Activated CD4-positive, alpha-beta T cell treated with anti-CD3 and anti-CD28 coated beads for 36 hours (primary cell): ENCODE measurements at regions not wholly inside any gene's neighbourhood (a gene's known extent, or its start where the extent isn't known, plus 50 kb on each side); places are given as distances from the start of the nearest gene placed in this dataset.

Experiments used
- ATAC-seq: fragments of 200-7000 bp; cut with Tn5 transposase; one replicate; pipeline ENCODE4 v1.10.0; 2021; ENCODE audit warnings: mild to moderate bottlenecking, moderate library complexity
- CTCF ChIA-PET: fragments of 350-600 bp; sonication (Branson Sonifier 250); formaldehyde crosslinking; loops from one replicate; lab custom pipeline; 2021; ENCODE audit warnings: antibody characterized with exemption; lab: Charles Lee
- POLR2A ChIA-PET: fragments of 350-600 bp; sonication (Branson Sonifier 250); formaldehyde crosslinking; loops from one replicate; lab custom pipeline; 2021; ENCODE audit warnings: antibody characterized with exemption, inconsistent platforms; lab: Charles Lee
- DNase-seq: peaks from one replicate; pipeline ENCODE4 v3.0.0-alpha.2; 2020
- H3K27ac Mint-ChIP-seq: one replicate; pipeline ENCODE4 v1.8.0; 2021; ENCODE audit warnings: mixed read lengths
- H3K27me3 Mint-ChIP-seq: one replicate; pipeline ENCODE4 v1.8.0; 2021; ENCODE audit warnings: mixed read lengths
- H3K36me3 Mint-ChIP-seq: one replicate; pipeline ENCODE4 v1.8.0; 2021; ENCODE audit warnings: low read depth, mixed read lengths
- H3K4me1 Mint-ChIP-seq: one replicate; pipeline ENCODE4 v1.8.0; 2021; ENCODE audit warnings: mixed read lengths
- H3K4me3 Mint-ChIP-seq: one replicate; pipeline ENCODE4 v1.8.0; 2021; ENCODE audit warnings: mild to moderate bottlenecking, moderate library complexity, mixed read lengths
- H3K9me3 Mint-ChIP-seq: one replicate; pipeline ENCODE4 v1.8.0; 2021; ENCODE audit warnings: low read depth, mixed read lengths
- intact Hi-C, 2 experiments: fragments of 100-400 bp; cut with DNase I in 1 of 2; cut with micrococcal nuclease in 1 of 2; formaldehyde crosslinking; loops; one replicate each; pipeline versions ENCODE4 v1.14.2 to v1.15.1; 2022 to 2024; cut with DNase I, micrococcal nuclease

- H3K27ac Mint-ChIP-seq, result no peak overlapping the region
- H3K4me1 Mint-ChIP-seq, result no peaks in the 10 kb centered on the region
- H3K36me3 Mint-ChIP-seq, result no peaks in the 10 kb centered on the region
- POLR2A ChIA-PET, result no interaction called here
- peaks cover 7% of the 10 kb centered on the region for H3K9me3 Mint-ChIP-seq
- no peak overlapping the region for H3K4me3 Mint-ChIP-seq
- CTCF ChIA-PET, result interaction anchor here (1.4 kb wide), 1 partner anchor 524 kb away, joined by 4 read pairs; no protein-coding TSS in a partner anchor
- DNase-seq, result no peak
- no peak for ATAC-seq
- H3K27me3 Mint-ChIP-seq, result no peaks in the 10 kb centered on the region
- intact Hi-C loops, result no loop called here
Measured at GRCh38 chr2:225137971-225138370, 95.7 kb upstream of the DOCK10 start.

- DNase-seq (no peak), ATAC-seq (no peak)
- Mint-ChIP-seq H3K4me1 (no peaks in the 10 kb centered on the region), H3K9me3 (peaks cover 6% of the 10 kb centered on the region), H3K4me3 (no peak overlapping the region), H3K27ac (no peak overlapping the region), H3K27me3 (no peaks in the 10 kb centered on the region), H3K36me3 (no peaks in the 10 kb centered on the region)
- ChIA-PET POLR2A (no interaction called here), CTCF (interaction anchor here (1.3 kb wide), 1 partner anchor 14 kb away, joined by 3 read pairs; no protein-coding TSS in a partner anchor)
- intact Hi-C loops, result no loop called here
Measured at GRCh38 chr2:225136552-225136951, 94.3 kb upstream of the DOCK10 start.

GRCh38 chr2:225131898-225132297 lies 89.6 kb upstream of the DOCK10 start:
- H3K9me3 Mint-ChIP-seq, result no peaks in the 10 kb centered on the region
- no peaks in the 10 kb centered on the region for H3K4me1 Mint-ChIP-seq
- ChIA-PET POLR2A (no interaction called here), CTCF (interaction anchor here (1.0 to 1.3 kb wide), 3 partner anchors 8 to 261 kb away, joined by 3 read pairs; no protein-coding TSS in a partner anchor)
- intact Hi-C loops, result no loop called here
- H3K27ac Mint-ChIP-seq, result no peak overlapping the region
- no peak for DNase-seq
- no peaks in the 10 kb centered on the region for H3K36me3 Mint-ChIP-seq
- H3K27me3 Mint-ChIP-seq, result peaks cover 2% of the 10 kb centered on the region
- no peak overlapping the region for H3K4me3 Mint-ChIP-seq
- ATAC-seq, result no peak

- peaks cover 5% of the 10 kb centered on the region for H3K9me3 Mint-ChIP-seq
- H3K36me3 Mint-ChIP-seq, result no peaks in the 10 kb centered on the region
- intact Hi-C loops, result no loop called here
- H3K27me3 Mint-ChIP-seq, result peaks cover 2% of the 10 kb centered on the region
- ATAC-seq (no peak), DNase-seq (no peak)
- ChIA-PET CTCF (interaction anchor here (1.3 kb wide), 1 partner anchor 10 kb away, joined by 3 read pairs; no protein-coding TSS in a partner anchor), POLR2A (no interaction called here)
- no peak overlapping the region for H3K4me3 Mint-ChIP-seq
- H3K27ac Mint-ChIP-seq, result no peak overlapping the region
- no peaks in the 10 kb centered on the region for H3K4me1 Mint-ChIP-seq
Measured at GRCh38 chr2:225130093-225130492, 87.8 kb upstream of the DOCK10 start.

GRCh38 chr2:225124311-225125017 lies 82.2 kb upstream of the DOCK10 start:
- DNase-seq (no peak), ATAC-seq (no peak)
- ChIA-PET POLR2A (no interaction called here), CTCF (interaction anchor here (0.6 to 1.7 kb wide), 3 partner anchors 158 to 541 kb away, joined by 3 to 4 read pairs (median 3); no protein-coding TSS in a partner anchor)
- peaks cover 8% of the 10 kb centered on the region for H3K4me1 Mint-ChIP-seq
- H3K36me3 Mint-ChIP-seq, result no peaks in the 10 kb centered on the region
- H3K9me3 Mint-ChIP-seq, result peaks cover 5% of the 10 kb centered on the region
- peaks cover 2% of the 10 kb centered on the region for H3K27me3 Mint-ChIP-seq
- intact Hi-C loops, result loop anchor here in 1 of 2 experiments (5.0 kb wide), 1 partner anchor 192 kb away; no protein-coding TSS in a partner anchor
- no peak overlapping the region for H3K27ac Mint-ChIP-seq
- no peak overlapping the region for H3K4me3 Mint-ChIP-seq

GRCh38 chr2:225122583-225123486 lies 80.6 kb upstream of the DOCK10 start:
- no peak for ATAC-seq
- Mint-ChIP-seq H3K4me1 (peaks cover 8% of the 10 kb centered on the region), H3K4me3 (no peak overlapping the region), H3K27me3 (peaks cover under 1% of the 10 kb centered on the region), H3K36me3 (no peaks in the 10 kb centered on the region), H3K27ac (no peak overlapping the region), H3K9me3 (peaks cover 5% of the 10 kb centered on the region)
- POLR2A ChIA-PET, result no interaction called here
- CTCF ChIA-PET, result interaction anchor here (0.7 to 2.0 kb wide), 15 partner anchors 9 to 1234 kb away, joined by 3 to 16 read pairs (median 3); no protein-coding TSS in a partner anchor
- DNase-seq, result peak; percentile 39
- intact Hi-C loops, result loop anchor here (1.0 to 5.0 kb wide), 2 partner anchors 191 to 537 kb away; no protein-coding TSS in a partner anchor

GRCh38 chr2:225122007-225122406 lies 79.7 kb upstream of the DOCK10 start:
- Mint-ChIP-seq H3K27me3 (no peaks in the 10 kb centered on the region), H3K36me3 (no peaks in the 10 kb centered on the region), H3K4me3 (no peak overlapping the region), H3K4me1 (peaks cover 12% of the 10 kb centered on the region), H3K27ac (no peak overlapping the region), H3K9me3 (peaks cover 5% of the 10 kb centered on the region)
- ChIA-PET POLR2A (no interaction called here), CTCF (interaction anchor here (0.7 to 2.0 kb wide), 6 partner anchors 10 to 548 kb away, joined by 3 to 16 read pairs (median 4); no protein-coding TSS in a partner anchor)
- DNase-seq (peak; percentile 35), ATAC-seq (peak; percentile 74)
- intact Hi-C loops, result loop anchor here in 1 of 2 experiments (5.0 kb wide), 1 partner anchor 190 kb away; no protein-coding TSS in a partner anchor

GRCh38 chr2:225120186-225120585 lies 77.9 kb upstream of the DOCK10 start:
- peaks cover 14% of the 10 kb centered on the region for H3K4me1 Mint-ChIP-seq

GRCh38 chr2:225117051-225117716 lies 74.9 kb upstream of the DOCK10 start:
- H3K27me3 Mint-ChIP-seq, result no peaks in the 10 kb centered on the region
- DNase-seq, result no peak
- H3K4me3 Mint-ChIP-seq, result no peak overlapping the region
- ATAC-seq, result no peak
- H3K27ac Mint-ChIP-seq, result no peak overlapping the region
- ChIA-PET CTCF (interaction anchor here (1.4 to 1.5 kb wide), 2 partner anchors 69 to 544 kb away, joined by 3 to 6 read pairs; no protein-coding TSS in a partner anchor), POLR2A (no interaction called here)
- H3K9me3 Mint-ChIP-seq, result no peaks in the 10 kb centered on the region
- intact Hi-C loops, result no loop called here
- H3K4me1 Mint-ChIP-seq, result peaks cover 9% of the 10 kb centered on the region
- H3K36me3 Mint-ChIP-seq, result no peaks in the 10 kb centered on the region

More at GRCh38 chr2:225120186-225120585, 77.9 kb upstream of the DOCK10 start:
- H3K27me3 Mint-ChIP-seq, result no peaks in the 10 kb centered on the region
- no peak for ATAC-seq
- no peak overlapping the region for H3K4me3 Mint-ChIP-seq
- DNase-seq, result no peak
- H3K27ac Mint-ChIP-seq, result no peak overlapping the region
- no peaks in the 10 kb centered on the region for H3K36me3 Mint-ChIP-seq
- CTCF ChIA-PET, result no interaction called here
- POLR2A ChIA-PET, result no interaction called here
- intact Hi-C loops, result loop anchor here in 1 of 2 experiments (5.0 kb wide), 1 partner anchor 188 kb away; no protein-coding TSS in a partner anchor
- no peaks in the 10 kb centered on the region for H3K9me3 Mint-ChIP-seq

GRCh38 chr2:225114786-225115323 lies 72.6 kb upstream of the DOCK10 start:
- no peak for ATAC-seq
- Mint-ChIP-seq H3K4me3 (no peak overlapping the region), H3K27me3 (no peaks in the 10 kb centered on the region), H3K36me3 (no peaks in the 10 kb centered on the region), H3K9me3 (no peaks in the 10 kb centered on the region), H3K4me1 (peaks cover 5% of the 10 kb centered on the region), H3K27ac (no peak overlapping the region)
- intact Hi-C loops, result no loop called here
- ChIA-PET POLR2A (no interaction called here), CTCF (interaction anchor here (0.7 to 0.8 kb wide), 2 partner anchors 98 to 1325 kb away, joined by 3 to 4 read pairs; no protein-coding TSS in a partner anchor)
- DNase-seq, result no peak
